HG03432 (cell line): ENCODE measurements at regions not wholly inside any gene's neighbourhood (a gene's known extent, or its start where the extent isn't known, plus 50 kb on each side); places are given as distances from the start of the nearest gene placed in this dataset.
"Not testable (repeated sequence)": the region's sequence is repeated elsewhere in the genome, so short reads cannot be mapped to it uniquely, and the experiment has no call there.

Experiments used
- ATAC-seq: cut with Tn5 transposase; IDR thresholded peaks from one replicate; pipeline ENCODE4 v1.9.1; 2021; ENCODE audit warnings: mild to moderate bottlenecking, moderate library complexity; ENCODE audit not compliant: unreplicated experiment

GRCh38 chr16:29191636-29192180 is 206.9 kb downstream of the LAT start:
- not testable (repeated sequence) for ATAC-seq

DNA sequence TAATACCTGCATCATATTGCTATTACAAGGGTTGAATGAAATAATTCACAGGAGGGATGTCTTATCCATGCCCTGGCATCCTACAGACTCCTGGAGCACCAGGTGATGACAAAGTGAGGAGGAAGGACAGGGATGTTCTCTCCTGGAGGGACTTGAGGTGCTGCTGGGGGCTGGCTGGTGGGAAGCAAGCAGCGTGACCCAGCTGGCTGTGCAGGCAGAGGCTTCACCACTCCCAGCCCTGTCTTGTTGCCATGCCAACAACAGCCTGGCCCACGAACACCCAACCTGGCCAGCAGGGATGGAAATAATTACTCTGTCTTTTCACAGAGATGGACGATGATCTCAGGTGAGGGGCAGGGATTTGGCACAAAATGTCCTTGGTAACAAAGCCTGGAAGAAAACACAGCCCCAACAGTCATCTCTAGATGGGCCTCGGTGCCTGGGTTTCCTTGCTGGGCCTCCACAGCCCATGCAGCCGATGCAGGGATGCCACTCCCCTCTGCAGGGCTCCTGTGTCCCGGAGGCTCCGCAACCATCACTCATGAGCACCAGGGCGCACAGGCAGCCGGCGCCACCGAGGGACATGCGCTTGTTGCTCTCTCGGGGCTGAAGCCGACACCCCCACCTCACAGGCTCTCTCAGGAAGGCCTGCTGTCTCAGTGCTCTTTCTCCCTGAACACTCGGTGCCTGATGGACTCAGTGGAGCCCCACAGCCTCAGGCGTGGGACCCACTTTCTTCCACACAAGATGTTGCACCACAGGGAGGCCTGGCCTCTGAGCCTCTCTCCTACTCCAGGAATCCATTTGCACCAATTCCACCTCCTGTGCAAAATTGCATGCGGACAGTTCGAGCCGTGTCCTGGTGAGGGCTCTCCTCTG is 205.9 kb downstream of the LAT start:
- ATAC-seq, result not testable (repeated sequence)

DNA sequence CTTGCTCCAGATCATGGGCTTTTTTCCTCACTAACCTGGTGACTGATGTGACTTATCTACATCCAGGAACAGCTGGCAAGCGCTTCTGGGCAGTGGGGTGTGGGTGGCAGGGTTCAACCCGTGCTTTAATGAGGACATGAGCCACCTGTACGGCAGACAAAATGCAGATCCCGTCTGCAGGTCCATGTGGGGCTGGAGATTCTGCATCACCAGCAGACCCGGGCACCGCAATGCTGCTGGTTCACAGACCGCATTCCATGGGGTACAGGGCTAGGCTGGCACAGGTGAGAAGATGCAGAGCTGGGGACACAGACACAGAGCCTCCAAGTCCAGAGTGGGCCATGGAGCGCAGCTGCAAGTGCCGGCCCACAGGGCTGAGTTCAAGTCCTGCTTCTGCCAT is 204.0 kb downstream of the LAT start:
- ATAC-seq, result not testable (repeated sequence)

- not testable (repeated sequence) for ATAC-seq
These were observed 201.7 kb downstream of the LAT start for GRCh38 chr16:29186306-29187220.

- ATAC-seq, result not testable (repeated sequence)
These were observed 201.0 kb downstream of the LAT start for GRCh38 chr16:29185872-29186271.

GRCh38 chr16:29184738-29185438 is 200.0 kb downstream of the LAT start:
- ATAC-seq, result not testable (repeated sequence)

- ATAC-seq, result not testable (repeated sequence)
These were observed 198.4 kb downstream of the LAT start for GRCh38 chr16:29182940-29183868.

DNA sequence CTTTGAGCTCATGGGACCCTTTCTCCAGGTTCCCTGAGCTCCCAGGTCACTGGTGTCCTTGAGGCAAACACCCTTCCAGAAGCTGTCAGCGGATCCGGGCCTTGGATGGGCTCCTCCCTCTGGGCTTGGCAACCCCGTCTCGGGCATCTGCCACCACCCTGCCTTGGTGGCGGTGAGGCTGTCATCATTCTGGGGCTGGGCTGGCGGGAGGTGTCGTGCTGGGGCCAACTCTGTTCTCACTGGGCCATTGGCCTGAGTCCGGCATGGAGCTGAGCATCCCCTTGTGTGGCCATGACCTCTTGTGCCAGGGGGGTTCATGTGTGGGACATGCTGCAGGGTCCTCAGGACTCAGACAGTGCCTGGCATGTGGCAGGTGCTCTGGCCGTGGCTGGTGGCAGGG is 197.6 kb downstream of the LAT start:
- ATAC-seq, result no peak

DNA sequence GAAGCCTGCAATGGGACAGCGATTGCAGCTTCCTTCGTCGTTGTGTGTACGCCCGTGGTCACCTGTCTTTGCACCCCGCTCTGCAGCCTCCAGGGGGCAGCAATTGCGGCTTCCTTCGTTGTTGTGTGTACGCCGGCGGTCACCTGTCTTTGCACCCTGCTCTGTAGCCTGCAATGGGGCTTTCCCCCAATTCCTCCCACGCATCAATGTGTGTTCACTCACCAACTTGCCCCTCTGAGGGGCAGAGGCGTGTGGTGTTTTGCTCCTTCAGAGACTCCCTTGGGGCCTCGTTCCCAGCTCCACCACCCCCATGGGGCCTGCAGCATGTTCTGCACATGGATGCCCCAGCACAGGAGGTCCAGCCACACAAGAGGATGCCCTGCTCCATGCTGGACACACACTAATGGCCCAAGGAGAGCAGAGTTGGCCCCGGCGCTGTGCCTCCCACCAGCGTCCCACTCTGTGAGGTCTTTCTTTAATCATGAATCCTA is 197.1 kb downstream of the LAT start:
- not testable (repeated sequence) for ATAC-seq

- ATAC-seq, result not testable (repeated sequence)
These were observed 196.5 kb downstream of the LAT start for GRCh38 chr16:29181254-29181780.

- ATAC-seq, result not testable (repeated sequence)
These were observed 195.4 kb downstream of the LAT start for GRCh38 chr16:29180206-29180600.

GRCh38 chr16:29179401-29180205 is 194.8 kb downstream of the LAT start:
- ATAC-seq, result not testable (repeated sequence)

- not testable (repeated sequence) for ATAC-seq
These were observed 193.3 kb downstream of the LAT start for GRCh38 chr16:29177888-29178726.

GRCh38 chr16:29177203-29177887 is 192.5 kb downstream of the LAT start:
- not testable (repeated sequence) for ATAC-seq

DNA sequence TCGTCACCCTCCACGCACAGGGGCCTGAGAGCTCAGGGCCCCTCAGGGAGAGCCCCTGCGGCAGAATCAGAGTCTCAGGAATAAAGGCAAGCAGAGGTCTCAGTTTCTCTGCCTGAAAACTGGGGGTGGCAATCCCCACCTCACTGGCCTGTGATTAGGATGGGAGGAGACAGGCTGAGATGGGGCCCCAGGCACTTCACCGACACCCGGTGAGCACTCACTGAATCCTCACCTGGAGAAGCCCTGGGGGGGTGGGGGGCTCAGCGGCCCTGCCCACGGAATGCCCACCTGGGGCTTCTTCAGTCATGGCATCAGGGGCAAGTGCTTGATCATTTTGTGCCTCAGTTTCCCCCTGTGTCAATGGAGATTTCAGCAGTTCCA is 192.0 kb downstream of the LAT start:
- ATAC-seq, result not testable (repeated sequence)

GRCh38 chr16:29176154-29176470 is 191.3 kb downstream of the LAT start:
- not testable (repeated sequence) for ATAC-seq
